Caco-2 (cell line): ENCODE measurements at regions not wholly inside any gene's neighbourhood (a gene's known extent, or its start where the extent isn't known, plus 50 kb on each side); places are given as distances from the start of the nearest gene placed in this dataset.

Experiments
- BruUV-seq: library from RNA; stranded (reverse); fragments of 400-500 nt; replicated peaks from 2 replicates; lab custom pipeline; 2021; lab: Mats Ljungman, UMichigan
- CTCF ChIA-PET: fragments of 300-600 bp; sonication (Branson Sonifier 250); formaldehyde crosslinking; loops from one replicate; lab custom pipeline; 2022; ENCODE audit warnings: antibody characterized with exemption; lab: Charles Lee
- POLR2A ChIA-PET: fragments of 300-600 bp; sonication (Branson Sonifier 250); formaldehyde crosslinking; loops from one replicate; lab custom pipeline; 2022; ENCODE audit warnings: antibody characterized with exemption; lab: Charles Lee
- DNase-seq, 2 experiments: peaks; one replicate each; pipeline versions ENCODE4 v3.0.0 to v3.0.0-alpha.2; 2020 to 2022
- H3K27me3 ChIP-seq: replicated peaks from 2 replicates; pipeline ENCODE4 v1.6.0; 2011; ENCODE audit warnings: low read length; ENCODE audit not compliant: control insufficient read depth, insufficient read depth
- H3K36me3 ChIP-seq: 2 replicates; pipeline ENCODE4 v1.5.1; 2011; ENCODE audit warnings: low read length; ENCODE audit not compliant: control insufficient read depth, insufficient read depth
- H3K4me1 ChIP-seq: fragments of 250-450 bp; sonication (Bioruptor Pico); 2 replicates; pipeline ENCODE4 v1.5.1; 2020; ENCODE audit warnings: mild to moderate bottlenecking
- H3K4me3 ChIP-seq: 2 replicates; pipeline ENCODE4 v1.5.1; 2011; ENCODE audit warnings: low read depth, mild to moderate bottlenecking, control low read depth, low read length
- H3K9me3 ChIP-seq: fragments of 250-450 bp; sonication (Bioruptor Pico); 2 replicates; pipeline ENCODE4 v1.5.1; 2020; ENCODE audit warnings: mild to moderate bottlenecking, moderate library complexity
- H3K27ac Mint-ChIP-seq: one replicate; pipeline ENCODE4 v1.8.0; 2022; ENCODE audit warnings: mixed read lengths; ENCODE audit not compliant: unreplicated experiment
- H3K27me3 Mint-ChIP-seq: one replicate; pipeline ENCODE4 v1.8.0; 2022; ENCODE audit warnings: mixed read lengths; ENCODE audit not compliant: insufficient read depth, unreplicated experiment
- H3K36me3 Mint-ChIP-seq: one replicate; pipeline ENCODE4 v1.8.0; 2022; ENCODE audit warnings: mild to moderate bottlenecking, mixed read lengths; ENCODE audit not compliant: insufficient read depth, unreplicated experiment
- H3K4me1 Mint-ChIP-seq: one replicate; pipeline ENCODE4 v1.8.0; 2022; ENCODE audit warnings: low read depth, mixed read lengths; ENCODE audit not compliant: unreplicated experiment
- H3K4me3 Mint-ChIP-seq: one replicate; pipeline ENCODE4 v1.8.0; 2022; ENCODE audit warnings: mild to moderate bottlenecking, moderate library complexity, mixed read lengths; ENCODE audit not compliant: unreplicated experiment
- H3K9me3 Mint-ChIP-seq: one replicate; pipeline ENCODE4 v1.8.0; 2022; ENCODE audit warnings: mixed read lengths; ENCODE audit not compliant: unreplicated experiment
- intact Hi-C: fragments of 100-400 bp; cut with micrococcal nuclease; formaldehyde crosslinking; loops from one replicate; pipeline ENCODE4 v1.10.0; 2022; ENCODE audit not compliant: unreplicated experiment
- TF ChIP-seq, protein P1 (sequence below), 2 experiments: fragments of 200-600 bp in 1 of 2; IDR thresholded peaks; 1 replicate in 1 of 2; 2 replicates in 1 of 2; pipeline versions ENCODE4 v1.5.1 to v1.8.0; 2011 to 2022; ENCODE audit warnings: antibody characterized with exemption in 1 of 2, control low read depth in 1 of 2, inconsistent platforms in 1 of 2, low read depth in 1 of 2, low read length in 1 of 2, mild to moderate bottlenecking in 1 of 2, moderate library complexity in 1 of 2; ENCODE audit not compliant: insufficient read depth in 1 of 2, severe bottlenecking in 1 of 2, unreplicated experiment in 1 of 2

DNA sequence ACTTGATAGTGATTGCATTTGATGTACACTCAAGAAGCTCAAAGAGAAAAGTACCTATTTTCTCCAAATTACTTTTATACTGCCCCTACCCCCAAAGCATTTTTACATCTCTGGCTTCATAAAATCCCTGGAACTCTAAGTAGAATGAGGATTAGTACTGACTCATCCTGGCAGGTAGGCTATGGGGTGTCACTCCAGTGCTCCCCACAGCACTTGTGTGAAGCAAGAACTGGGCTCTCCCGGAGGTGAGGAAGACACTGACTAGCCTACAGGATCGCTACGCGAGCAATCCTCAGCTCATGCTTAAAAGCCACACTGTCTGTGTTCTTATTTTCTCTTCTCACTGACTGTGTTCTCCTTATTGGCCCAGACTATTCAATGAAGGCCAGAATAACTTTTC is 90.4 kb upstream of the NDP start:
- CTCF ChIA-PET: no interaction called here
- no TSS peak for BruUV-seq
- Mint-ChIP-seq H3K27ac (no peak overlapping the region), H3K9me3 (no peaks in the 10 kb centered on the region), H3K36me3 (no peaks in the 10 kb centered on the region), H3K27me3 (no peaks in the 10 kb centered on the region), H3K4me3 (no peak overlapping the region), H3K4me1 (no peaks in the 10 kb centered on the region)
- no peaks in the 10 kb centered on the region for H3K27me3 ChIP-seq
- intact Hi-C loops: no loop called here
- H3K4me3 ChIP-seq: no peak overlapping the region
- no peaks in the 10 kb centered on the region for H3K9me3 ChIP-seq
- no peaks in the 10 kb centered on the region for H3K4me1 ChIP-seq
- TF ChIP-seq, protein P1, sequence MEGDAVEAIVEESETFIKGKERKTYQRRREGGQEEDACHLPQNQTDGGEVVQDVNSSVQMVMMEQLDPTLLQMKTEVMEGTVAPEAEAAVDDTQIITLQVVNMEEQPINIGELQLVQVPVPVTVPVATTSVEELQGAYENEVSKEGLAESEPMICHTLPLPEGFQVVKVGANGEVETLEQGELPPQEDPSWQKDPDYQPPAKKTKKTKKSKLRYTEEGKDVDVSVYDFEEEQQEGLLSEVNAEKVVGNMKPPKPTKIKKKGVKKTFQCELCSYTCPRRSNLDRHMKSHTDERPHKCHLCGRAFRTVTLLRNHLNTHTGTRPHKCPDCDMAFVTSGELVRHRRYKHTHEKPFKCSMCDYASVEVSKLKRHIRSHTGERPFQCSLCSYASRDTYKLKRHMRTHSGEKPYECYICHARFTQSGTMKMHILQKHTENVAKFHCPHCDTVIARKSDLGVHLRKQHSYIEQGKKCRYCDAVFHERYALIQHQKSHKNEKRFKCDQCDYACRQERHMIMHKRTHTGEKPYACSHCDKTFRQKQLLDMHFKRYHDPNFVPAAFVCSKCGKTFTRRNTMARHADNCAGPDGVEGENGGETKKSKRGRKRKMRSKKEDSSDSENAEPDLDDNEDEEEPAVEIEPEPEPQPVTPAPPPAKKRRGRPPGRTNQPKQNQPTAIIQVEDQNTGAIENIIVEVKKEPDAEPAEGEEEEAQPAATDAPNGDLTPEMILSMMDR (IDR thresholded peaks at IDR 0.05; ENCODE audit: insufficient read depth in 1 of 2, low read depth in 1 of 2, low read length in 1 of 2, severe bottlenecking in 1 of 2, unreplicated experiment in 1 of 2): no peak
- DNase-seq: no peak
- POLR2A ChIA-PET: no interaction called here
- no peaks in the 10 kb centered on the region for H3K36me3 ChIP-seq

DNA sequence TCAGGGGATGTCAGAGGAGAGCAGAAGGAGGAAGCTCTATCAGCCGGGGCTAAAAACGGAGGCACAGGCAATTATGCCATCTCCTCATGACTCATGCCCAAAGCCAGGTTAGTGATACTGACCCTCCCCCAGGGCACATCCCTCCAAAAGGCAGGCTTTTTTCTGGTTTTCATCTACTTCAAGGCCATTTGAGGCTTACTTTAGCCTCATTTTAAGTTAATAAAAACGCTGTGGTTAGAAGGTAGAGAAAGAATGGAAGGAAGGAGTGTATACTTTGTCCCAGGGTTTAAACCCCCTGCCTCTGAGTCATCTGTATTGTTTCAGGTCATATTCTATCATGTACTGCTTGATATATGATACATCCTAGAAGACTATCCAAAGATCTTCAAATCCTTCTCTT is 89.7 kb upstream of the NDP start:
- no peak overlapping the region for H3K4me3 Mint-ChIP-seq
- no peaks in the 10 kb centered on the region for H3K4me1 Mint-ChIP-seq
- TF ChIP-seq, protein P1 (IDR thresholded peaks at IDR 0.05; ENCODE audit: insufficient read depth in 1 of 2, low read depth in 1 of 2, low read length in 1 of 2, severe bottlenecking in 1 of 2, unreplicated experiment in 1 of 2): no peak
- H3K27me3 Mint-ChIP-seq: no peaks in the 10 kb centered on the region
- no peaks in the 10 kb centered on the region for H3K36me3 Mint-ChIP-seq
- Histone ChIP-seq H3K4me3 (no peak overlapping the region), H3K9me3 (no peaks in the 10 kb centered on the region), H3K27me3 (no peaks in the 10 kb centered on the region), H3K4me1 (no peaks in the 10 kb centered on the region), H3K36me3 (no peaks in the 10 kb centered on the region)
- BruUV-seq: no TSS peak
- CTCF ChIA-PET: no interaction called here
- intact Hi-C loops: no loop called here
- DNase-seq: no peak
- no peak overlapping the region for H3K27ac Mint-ChIP-seq
- POLR2A ChIA-PET: no interaction called here
- no peaks in the 10 kb centered on the region for H3K9me3 Mint-ChIP-seq

DNA sequence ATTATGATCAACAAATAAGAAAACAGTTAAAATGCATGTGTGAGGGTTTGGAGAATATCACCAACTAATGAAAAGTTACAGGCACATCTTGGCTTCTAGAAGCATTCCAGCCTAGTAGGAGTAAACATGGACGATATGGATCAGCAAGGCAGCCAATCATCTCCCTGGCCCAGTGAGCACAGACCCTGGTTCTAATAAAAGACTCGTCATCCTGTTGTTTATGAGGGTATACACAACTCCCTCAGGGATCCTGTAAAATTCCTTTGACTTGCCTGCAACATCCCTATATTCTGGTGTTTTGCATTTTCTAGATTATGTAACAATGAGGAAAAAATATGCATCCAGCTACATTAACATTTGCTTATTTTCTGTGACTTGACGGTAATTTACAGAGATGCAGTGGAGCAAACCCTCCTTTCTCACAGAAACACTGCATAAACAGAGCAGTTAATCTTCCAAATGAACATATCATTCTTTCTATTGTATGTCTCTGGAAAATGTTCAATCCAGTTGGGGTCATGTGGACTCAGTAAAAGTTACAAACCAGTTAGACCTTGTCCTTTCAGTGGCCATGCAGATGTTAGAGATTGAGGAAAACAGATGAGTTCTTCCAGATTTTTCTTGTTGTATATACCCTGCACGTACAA is 88.9 kb upstream of the NDP start:
- no peak for DNase-seq
- TF ChIP-seq, protein P1 (IDR thresholded peaks at IDR 0.05; ENCODE audit: insufficient read depth in 1 of 2, low read depth in 1 of 2, low read length in 1 of 2, severe bottlenecking in 1 of 2, unreplicated experiment in 1 of 2): no peak
- intact Hi-C loops: no loop called here
- Mint-ChIP-seq H3K36me3 (no peaks in the 10 kb centered on the region), H3K27me3 (no peaks in the 10 kb centered on the region), H3K9me3 (no peaks in the 10 kb centered on the region), H3K4me3 (no peak overlapping the region), H3K4me1 (no peaks in the 10 kb centered on the region), H3K27ac (no peak overlapping the region)
- CTCF ChIA-PET: no interaction called here
- Histone ChIP-seq H3K4me3 (no peak overlapping the region), H3K27me3 (no peaks in the 10 kb centered on the region), H3K36me3 (no peaks in the 10 kb centered on the region), H3K4me1 (no peaks in the 10 kb centered on the region), H3K9me3 (no peaks in the 10 kb centered on the region)
- no TSS peak for BruUV-seq
- POLR2A ChIA-PET: no interaction called here
